IMR-90 (cell line): ENCODE measurements at regions not wholly inside any gene's neighbourhood (a gene's known extent, or its start where the extent isn't known, plus 50 kb on each side); places are given as distances from the start of the nearest gene placed in this dataset.
"Not testable (repeated sequence)": the region's sequence is repeated elsewhere in the genome, so short reads cannot be mapped to it uniquely, and the experiment has no call there.

Experiments used
- ATAC-seq: fragments of 200-7000 bp; cut with Tn5 transposase; 2 replicates; pipeline ENCODE4 v1.9.1; 2020; ENCODE audit warnings: low read depth, mild to moderate bottlenecking, moderate library complexity
- BruUV-seq: library from RNA; stranded (reverse); fragments of 400-500 nt; replicated peaks from 2 replicates; lab custom pipeline; 2021; lab: Mats Ljungman, UMichigan
- CTCF ChIA-PET: fragments of 300-600 bp; formaldehyde crosslinking; extraction: SDS; loops from one replicate; lab custom pipeline; 2021; ENCODE audit warnings: antibody characterized with exemption; lab: Yijun Ruan, JAX
- POLR2A ChIA-PET: fragments of 300-600 bp; sonication (Branson Sonifier 250); formaldehyde crosslinking; loops from one replicate; lab custom pipeline; 2022; ENCODE audit warnings: antibody characterized with exemption; ENCODE audit not compliant: unreplicated experiment; lab: Charles Lee
- DNase-seq: peaks from one replicate; pipeline ENCODE4 v3.0.0; 2013
- H2AFZ ChIP-seq: replicated peaks from 2 replicates; pipeline ENCODE3; 2013; ENCODE audit warnings: low read length, mild to moderate bottlenecking; ENCODE audit not compliant: poor library complexity
- H2AK5ac ChIP-seq: 2 replicates; pipeline ENCODE4 v1.6.1; 2013; ENCODE audit warnings: low read depth, low read length, inconsistent platforms
- H2AK9ac ChIP-seq: replicated peaks from 2 replicates; pipeline ENCODE3; 2013; ENCODE audit warnings: mild to moderate bottlenecking, low read depth, low read length, moderate library complexity; ENCODE audit not compliant: poor library complexity
- H2BK120ac ChIP-seq: 2 replicates; pipeline ENCODE4 v1.6.1; 2013; ENCODE audit warnings: low read depth, low read length, inconsistent platforms
- H2BK15ac ChIP-seq: 3 replicates; pipeline ENCODE4 v1.6.1; 2013; ENCODE audit warnings: low read depth, low read length, inconsistent platforms
- H2BK20ac ChIP-seq: 2 replicates; pipeline ENCODE4 v1.6.1; 2013; ENCODE audit warnings: low read depth, mild to moderate bottlenecking, inconsistent platforms, low read length, moderate library complexity
- H2BK5ac ChIP-seq: 2 replicates; pipeline ENCODE4 v1.6.1; 2013; ENCODE audit warnings: mild to moderate bottlenecking, low read depth, low read length, inconsistent platforms; ENCODE audit not compliant: poor library complexity, severe bottlenecking
- H3K14ac ChIP-seq: replicated peaks from 2 replicates; pipeline ENCODE4 v1.6.1; 2013; ENCODE audit warnings: low read depth, low read length, inconsistent platforms
- H3K18ac ChIP-seq: 2 replicates; pipeline ENCODE4 v1.6.1; 2013; ENCODE audit warnings: low read depth, low read length, control low read depth
- H3K23ac ChIP-seq: 2 replicates; pipeline ENCODE4 v1.6.1; 2013; ENCODE audit warnings: low read depth, low read length, inconsistent platforms
- H3K27ac ChIP-seq: 2 replicates; pipeline ENCODE4 v1.5.1; 2013; ENCODE audit warnings: mild to moderate bottlenecking, control low read depth, low read length; ENCODE audit not compliant: insufficient read depth
- H3K27me3 ChIP-seq: 2 replicates; pipeline ENCODE4 v1.6.1; 2013; ENCODE audit warnings: low read length; ENCODE audit not compliant: control insufficient read depth, insufficient read depth
- H3K36me3 ChIP-seq: 2 replicates; pipeline ENCODE4 v1.6.1; 2013; ENCODE audit warnings: low read length, mixed read lengths; ENCODE audit not compliant: control insufficient read depth, insufficient read depth
- H3K4ac ChIP-seq: 2 replicates; pipeline ENCODE4 v1.6.1; 2013; ENCODE audit warnings: low read depth, low read length, inconsistent platforms
- H3K4me1 ChIP-seq: 2 replicates; pipeline ENCODE4 v1.6.1; 2013; ENCODE audit warnings: low read length, mixed read lengths; ENCODE audit not compliant: control insufficient read depth, insufficient read depth
- H3K4me2 ChIP-seq: 2 replicates; pipeline ENCODE4 v1.6.1; 2013; ENCODE audit warnings: low read depth, mild to moderate bottlenecking, control low read depth, low read length, moderate library complexity
- H3K4me3 ChIP-seq: 2 replicates; pipeline ENCODE4 v1.5.1; 2013; ENCODE audit warnings: low read depth, mild to moderate bottlenecking, control low read depth, low read length, moderate library complexity; ENCODE audit not compliant: insufficient read depth
- H3K56ac ChIP-seq: 2 replicates; pipeline ENCODE4 v1.6.1; 2013; ENCODE audit warnings: low read length, inconsistent platforms; ENCODE audit not compliant: insufficient read depth; ENCODE audit errors: extremely low read depth
- H3K79me1 ChIP-seq, 2 experiments: 2 replicates each; pipeline ENCODE4 v1.6.1; 2013; ENCODE audit warnings: low read length in 2 of 2, inconsistent platforms in 1 of 2, low read depth in 1 of 2
- H3K9ac ChIP-seq: 2 replicates; pipeline ENCODE4 v1.6.1; 2013; ENCODE audit warnings: low read depth, low read length, control low read depth
- H3K9me1 ChIP-seq: 2 replicates; pipeline ENCODE4 v1.6.1; 2013; ENCODE audit warnings: low read length, inconsistent platforms; ENCODE audit not compliant: insufficient read depth
- H3K9me3 ChIP-seq: 2 replicates; pipeline ENCODE4 v1.6.1; 2013; ENCODE audit warnings: low read length; ENCODE audit not compliant: control insufficient read depth, insufficient read depth
- H4K20me1 ChIP-seq: 2 replicates; pipeline ENCODE4 v1.6.1; 2013; ENCODE audit warnings: low read length, inconsistent platforms; ENCODE audit not compliant: insufficient read depth
- H4K5ac ChIP-seq: 2 replicates; pipeline ENCODE4 v1.6.1; 2013; ENCODE audit warnings: mild to moderate bottlenecking, low read depth, low read length, control low read depth
- H4K8ac ChIP-seq, 2 experiments: 2 replicates each; pipeline ENCODE4 v1.6.1; 2013; ENCODE audit warnings: low read depth in 2 of 2, low read length in 2 of 2, control low read depth in 1 of 2, inconsistent platforms in 1 of 2
- H4K91ac ChIP-seq: 2 replicates; pipeline ENCODE4 v1.6.1; 2013; ENCODE audit warnings: low read depth, low read length, inconsistent platforms; ENCODE audit not compliant: insufficient read depth
- MAFK ChIP-seq: IDR thresholded peaks from 2 replicates; pipeline ENCODE4 v1.6.1; 2012; ENCODE audit warnings: low read depth, low read length, improper control_type of control experiment
- NFE2L2 ChIP-seq: fragments of 150-350 bp; IDR thresholded peaks from 2 replicates; pipeline ENCODE4 v1.6.1; 2016; ENCODE audit warnings: low read depth, mild to moderate bottlenecking, low read length
- RAD21 ChIP-seq: IDR thresholded peaks from 2 replicates; pipeline ENCODE4 v1.6.1; 2012; ENCODE audit warnings: low read length, improper control_type of control experiment
- USF2 ChIP-seq: fragments of 150-350 bp; IDR thresholded peaks from 2 replicates; pipeline ENCODE4 v1.6.1; 2017; ENCODE audit warnings: mild to moderate bottlenecking, antibody characterized with exemption, low read length, low read depth
- WGBS, 2 experiments: methylation state at CpG; one replicate each; pipeline versions ENCODE4 v1.1.5 to v1.1.7; 2013; ENCODE audit warnings: missing lambda C conversion rate in 2 of 2; ENCODE audit not compliant: insufficient read length in 1 of 2; ENCODE audit errors: extremely low coverage in 2 of 2; 5-methylcytosine and 5-hydroxymethylcytosine counted together
- dilution Hi-C: fragments of 300-500 bp; cut with HindIII; formaldehyde crosslinking; loops from one replicate; pipeline ENCODE4 v1.14.3; 2018; ENCODE audit warnings: low sequenced_read_pairs; ENCODE audit not compliant: unreplicated experiment
- in situ Hi-C: fragments of 300-500 bp; cut with MboI; formaldehyde crosslinking; loops from 3 replicates; pipeline ENCODE4 v1.14.3; 2019; ENCODE audit warnings: low sequenced_read_pairs, inconsistent platforms, mixed read lengths
- intact Hi-C: fragments of 100-400 bp; cut with micrococcal nuclease; formaldehyde crosslinking; loops from 2 replicates; pipeline ENCODE4 v1.10.0; 2022
- TF ChIP-seq, protein P1 (sequence below): fragments of 150-350 bp; IDR thresholded peaks from 2 replicates; pipeline ENCODE4 v1.6.1; 2016; ENCODE audit warnings: low read depth, mild to moderate bottlenecking, low read length, moderate library complexity, borderline replicate concordance

GRCh38 chr4:146049802-146050201 lies 111.2 kb upstream of the ZNF827 start:
- H3K9me3 ChIP-seq: no peaks in the 10 kb centered on the region
- H3K9ac ChIP-seq: no peak overlapping the region
- no peak overlapping the region for H3K4me2 ChIP-seq
- H3K56ac ChIP-seq: no peak overlapping the region
- no peak overlapping the region for H3K23ac ChIP-seq
- no peaks in the 10 kb centered on the region for H3K27me3 ChIP-seq
- no peak overlapping the region for H3K18ac ChIP-seq
- in situ Hi-C loops (no loop called here), dilution Hi-C loops (no loop called here), intact Hi-C loops (loop anchor here (10.0 kb wide), 1 partner anchor 165 kb away; no protein-coding TSS in a partner anchor)
- no peak overlapping the region for H2AFZ ChIP-seq
- CTCF ChIA-PET: no interaction called here
- no peak overlapping the region for H3K4ac ChIP-seq
- DNase-seq (no peak), ATAC-seq (no peak)
- no peak overlapping the region for H2AK9ac ChIP-seq
- H3K27ac ChIP-seq: no peak overlapping the region
- H3K36me3 ChIP-seq: no peaks in the 10 kb centered on the region
- H3K4me1 ChIP-seq: peaks cover 16% of the 10 kb centered on the region
- no peak overlapping the region for H3K14ac ChIP-seq
- no peak overlapping the region for H3K4me3 ChIP-seq
- no peak overlapping the region for H2AK5ac ChIP-seq
- no peak overlapping the region for H4K8ac ChIP-seq
- TF ChIP-seq USF2 (no peak), RAD21 (no peak), MAFK (no peak), NFE2L2 (no peak)
- TF ChIP-seq, protein P1, sequence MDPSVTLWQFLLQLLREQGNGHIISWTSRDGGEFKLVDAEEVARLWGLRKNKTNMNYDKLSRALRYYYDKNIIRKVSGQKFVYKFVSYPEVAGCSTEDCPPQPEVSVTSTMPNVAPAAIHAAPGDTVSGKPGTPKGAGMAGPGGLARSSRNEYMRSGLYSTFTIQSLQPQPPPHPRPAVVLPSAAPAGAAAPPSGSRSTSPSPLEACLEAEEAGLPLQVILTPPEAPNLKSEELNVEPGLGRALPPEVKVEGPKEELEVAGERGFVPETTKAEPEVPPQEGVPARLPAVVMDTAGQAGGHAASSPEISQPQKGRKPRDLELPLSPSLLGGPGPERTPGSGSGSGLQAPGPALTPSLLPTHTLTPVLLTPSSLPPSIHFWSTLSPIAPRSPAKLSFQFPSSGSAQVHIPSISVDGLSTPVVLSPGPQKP: no peak
- no peaks in the 10 kb centered on the region for H3K9me1 ChIP-seq
- no peak overlapping the region for H2BK20ac ChIP-seq
- H4K91ac ChIP-seq: no peak overlapping the region
- H2BK120ac ChIP-seq: no peak overlapping the region
- no peaks in the 10 kb centered on the region for H4K20me1 ChIP-seq
- no peak overlapping the region for H2BK15ac ChIP-seq
- no peak overlapping the region for H4K5ac ChIP-seq
- no peak overlapping the region for H2BK5ac ChIP-seq
- WGBS, 2 experiments: no CpG with 5 or more reads among the region's 4 CpGs
- H3K79me1 ChIP-seq: no peaks in the 10 kb centered on the region
- POLR2A ChIA-PET: no interaction called here
- no TSS peak for BruUV-seq

DNA sequence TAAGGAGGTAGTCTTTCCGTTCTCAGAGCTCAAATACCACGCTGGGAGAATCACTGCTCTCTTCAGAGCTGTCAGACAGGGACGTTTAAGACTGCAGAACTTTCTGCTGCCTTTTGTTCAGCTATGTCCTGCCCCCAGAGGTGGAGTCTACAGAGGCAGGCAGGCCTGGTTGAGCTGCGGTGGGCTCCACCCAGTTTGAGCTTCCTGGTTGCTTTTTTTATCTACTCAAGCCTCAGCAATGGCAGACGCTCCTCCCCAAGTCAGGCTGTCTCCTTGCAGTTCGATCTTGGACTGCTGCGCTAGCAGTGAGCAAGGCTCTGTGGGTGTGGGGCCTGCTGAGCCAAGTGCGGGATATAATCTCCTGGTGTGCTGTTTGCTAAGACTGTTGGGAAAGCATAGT lies 109.1 kb upstream of the ZNF827 start:
- WGBS, 2 experiments: 53% methylated on average over 3 of the region's 8 CpGs; no CpG with 5 or more reads in 1 of the 2 experiments
- ATAC-seq, H2AK5ac ChIP-seq, in situ Hi-C loops, H3K4ac ChIP-seq, intact Hi-C loops, H3K56ac ChIP-seq, H3K27ac ChIP-seq, BruUV-seq, H3K23ac ChIP-seq, DNase-seq, H4K8ac ChIP-seq, H2BK15ac ChIP-seq, H3K4me3 ChIP-seq, H2BK5ac ChIP-seq, H3K79me1 ChIP-seq, dilution Hi-C loops, H4K5ac ChIP-seq, H4K91ac ChIP-seq, H3K9me3 ChIP-seq, H3K27me3 ChIP-seq, H3K9me1 ChIP-seq, H3K9ac ChIP-seq, H2AFZ ChIP-seq, H3K14ac ChIP-seq, H3K4me2 ChIP-seq, H2BK20ac ChIP-seq, H2AK9ac ChIP-seq, H3K18ac ChIP-seq, H2BK120ac ChIP-seq, POLR2A ChIA-PET, H4K20me1 ChIP-seq, H3K36me3 ChIP-seq: not testable (repeated sequence)
- CTCF ChIA-PET: interaction anchor here (1.3 kb wide), 1 partner anchor 13 kb away, joined by 3 read pairs; no protein-coding TSS in a partner anchor
- H3K4me1 ChIP-seq: peaks cover 10% of the 10 kb centered on the region
